ENCODE measurements at regions not wholly inside any gene's neighbourhood (a gene's known extent, or its start where the extent isn't known, plus 50 kb on each side); places are given as distances from the start of the nearest gene placed in this dataset.
A peak's percentile ranks its signal among the peaks of the same experiment; 100 is the strongest.

DNA sequence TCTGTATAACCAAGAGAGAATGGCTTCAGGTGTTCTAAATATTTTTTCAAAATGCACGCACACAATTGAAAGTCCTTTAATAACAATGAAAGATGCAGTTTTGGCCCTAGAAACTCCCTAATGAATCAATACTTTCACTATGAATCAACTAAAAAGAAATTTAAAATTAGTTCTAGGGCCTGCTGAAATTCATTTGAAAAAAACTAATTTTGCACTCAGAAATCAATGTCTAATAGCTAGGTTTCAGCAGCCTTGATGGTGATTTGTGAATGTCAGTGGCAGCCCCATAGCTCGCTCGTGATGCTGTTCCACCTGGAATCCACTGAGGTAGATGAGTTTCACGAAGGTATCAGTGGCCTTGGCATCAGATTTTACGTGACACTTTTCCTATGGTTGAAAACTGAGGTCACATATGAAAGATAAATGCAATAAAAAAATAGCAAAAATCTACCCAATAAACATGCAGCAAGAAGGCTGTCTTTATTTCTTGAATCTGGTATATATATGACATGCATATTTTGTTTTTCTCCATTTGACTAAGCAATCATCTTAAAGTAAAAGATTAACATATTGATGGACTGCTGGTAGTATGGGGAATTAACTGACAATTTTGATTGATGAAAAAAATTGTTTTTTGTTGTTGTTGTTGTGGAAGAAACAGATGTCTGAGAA is 141.0 kb downstream of the AKAP11 start (continued):
- TF ChIP-seq, protein P1, sequence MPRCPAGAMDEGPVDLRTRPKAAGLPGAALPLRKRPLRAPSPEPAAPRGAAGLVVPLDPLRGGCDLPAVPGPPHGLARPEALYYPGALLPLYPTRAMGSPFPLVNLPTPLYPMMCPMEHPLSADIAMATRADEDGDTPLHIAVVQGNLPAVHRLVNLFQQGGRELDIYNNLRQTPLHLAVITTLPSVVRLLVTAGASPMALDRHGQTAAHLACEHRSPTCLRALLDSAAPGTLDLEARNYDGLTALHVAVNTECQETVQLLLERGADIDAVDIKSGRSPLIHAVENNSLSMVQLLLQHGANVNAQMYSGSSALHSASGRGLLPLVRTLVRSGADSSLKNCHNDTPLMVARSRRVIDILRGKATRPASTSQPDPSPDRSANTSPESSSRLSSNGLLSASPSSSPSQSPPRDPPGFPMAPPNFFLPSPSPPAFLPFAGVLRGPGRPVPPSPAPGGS (IDR thresholded peaks at IDR 0.05; ENCODE audit: borderline replicate concordance, insufficient read depth, low read depth, low read length, poor library complexity, severe bottlenecking) = peak; percentile 75
- no peak for TF ChIP-seq NKRF (conservative IDR thresholded peaks at IDR 0.05)
- no peak for TF ChIP-seq ZBTB11 (CRISPR knock-in tag; IDR thresholded peaks at IDR 0.05)
- peak; percentile 84 for TF ChIP-seq BCL11A (IDR thresholded peaks at IDR 0.05; ENCODE audit: low read depth, low read length)
- peak; percentile 93 for TF ChIP-seq ZNF217 (IDR thresholded peaks at IDR 0.05)
- TF ChIP-seq SUZ12 (IDR thresholded peaks at IDR 0.05; ENCODE audit: unreplicated experiment) = no peak
- TF ChIP-seq EGR1 (IDR thresholded peaks at IDR 0.05; ENCODE audit: borderline replicate concordance in 1 of 2, low read depth in 2 of 2, low read length in 2 of 2) = no peak
- peak; percentile 24; the same call in 1 of the 2 replicates for TF ChIP-seq SMC3 (IDR thresholded peaks at IDR 0.05; ENCODE audit: borderline replicate concordance, low read length)
- TF ChIP-seq SMAD5 (IDR thresholded peaks at IDR 0.05; ENCODE audit: low read depth) = no peak
- no peak for TF ChIP-seq SPI1 (IDR thresholded peaks at IDR 0.05; ENCODE audit: borderline replicate concordance, insufficient read depth, low read depth, low read length)
- no peak for TF ChIP-seq LARP7 (IDR thresholded peaks at IDR 0.05)
- no peak for TF ChIP-seq CREB1 (IDR thresholded peaks at IDR 0.05; ENCODE audit: low read depth)
- TF ChIP-seq RAD51 (IDR thresholded peaks at IDR 0.05) = peak; percentile 41
- no peak for TF ChIP-seq KLF5 (IDR thresholded peaks at IDR 0.05; ENCODE audit: partially characterized antibody)
- 0 out of 2 replicates have a peak, but pooled peaks have one; percentile 68 for TF ChIP-seq RCOR1 (conservative IDR thresholded peaks at IDR 0.05; ENCODE audit: low read depth, low read length)
- TF ChIP-seq EP300 (IDR thresholded peaks at IDR 0.05; ENCODE audit: borderline replicate concordance in 1 of 2, control insufficient read depth in 1 of 2, low read depth in 2 of 2, low read length in 2 of 2) = peak; percentile 93
- TF ChIP-seq NR2F1 (conservative IDR thresholded peaks at IDR 0.05) = peak; percentile 64; the same call in 1 of the 2 replicates
- TF ChIP-seq STAT1 (conservative IDR thresholded peaks at IDR 0.05) = no peak
- no peak for TF ChIP-seq MYC (IDR thresholded peaks at IDR 0.05; ENCODE audit: insufficient read depth, insufficient read length, insufficient replicate concordance, low read length, severe bottlenecking)
- TF ChIP-seq SUPT20H (IDR thresholded peaks at IDR 0.05; ENCODE audit: borderline replicate concordance, control insufficient read depth, low read depth, low read length) = no peak
- no peak for TF ChIP-seq NR2C1 (IDR thresholded peaks at IDR 0.05)
- TF ChIP-seq CEBPB (IDR thresholded peaks at IDR 0.05; ENCODE audit: borderline replicate concordance in 1 of 2, low read depth in 2 of 2, low read length in 2 of 2) = peak in 1 of 2 experiments; percentile 84; a peak in 1 of 4 replicates
- TF ChIP-seq HDAC6 (IDR thresholded peaks at IDR 0.05; ENCODE audit: unreplicated experiment) = no peak
- no peak; the same call in 1 of the 2 replicates for TF ChIP-seq SMARCA5 (IDR thresholded peaks at IDR 0.05)
